ENCODE measurements at regions not wholly inside any gene's neighbourhood (a gene's known extent, or its start where the extent isn't known, plus 50 kb on each side); places are given as distances from the start of the nearest gene placed in this dataset.

GRCh38 chr6:147087641-147088040 is 116.6 kb upstream of the STXBP5 start:
- no peak for TF ChIP-seq CTCF (IDR thresholded peaks at IDR 0.05)

- TF ChIP-seq CTCF (IDR thresholded peaks at IDR 0.05), result no peak
These were observed 115.4 kb upstream of the STXBP5 start for GRCh38 chr6:147088861-147089260.

- no peak for TF ChIP-seq CTCF (IDR thresholded peaks at IDR 0.05)
These were observed 108.9 kb upstream of the STXBP5 start for GRCh38 chr6:147095316-147095715.

GRCh38 chr6:147099974-147100373 is 104.2 kb upstream of the STXBP5 start:
- TF ChIP-seq CTCF (IDR thresholded peaks at IDR 0.05), result no peak

- no peak for TF ChIP-seq CTCF (IDR thresholded peaks at IDR 0.05)
These were observed 101.2 kb upstream of the STXBP5 start for GRCh38 chr6:147103007-147103406.

GRCh38 chr6:147103694-147104093 is 100.5 kb upstream of the STXBP5 start:
- no peak for TF ChIP-seq CTCF (IDR thresholded peaks at IDR 0.05)

- no peak for TF ChIP-seq CTCF (IDR thresholded peaks at IDR 0.05)
These were observed 98.4 kb upstream of the STXBP5 start for GRCh38 chr6:147105786-147106185.

GRCh38 chr6:147106759-147107401 is 97.3 kb upstream of the STXBP5 start:
- no peak for TF ChIP-seq CTCF (IDR thresholded peaks at IDR 0.05)
